ENCODE measurements at regions not wholly inside any gene's neighbourhood (a gene's known extent, or its start where the extent isn't known, plus 50 kb on each side); places are given as distances from the start of the nearest gene placed in this dataset.
"Not testable (repeated sequence)": the region's sequence is repeated elsewhere in the genome, so short reads cannot be mapped to it uniquely, and the experiment has no call there.

DNA sequence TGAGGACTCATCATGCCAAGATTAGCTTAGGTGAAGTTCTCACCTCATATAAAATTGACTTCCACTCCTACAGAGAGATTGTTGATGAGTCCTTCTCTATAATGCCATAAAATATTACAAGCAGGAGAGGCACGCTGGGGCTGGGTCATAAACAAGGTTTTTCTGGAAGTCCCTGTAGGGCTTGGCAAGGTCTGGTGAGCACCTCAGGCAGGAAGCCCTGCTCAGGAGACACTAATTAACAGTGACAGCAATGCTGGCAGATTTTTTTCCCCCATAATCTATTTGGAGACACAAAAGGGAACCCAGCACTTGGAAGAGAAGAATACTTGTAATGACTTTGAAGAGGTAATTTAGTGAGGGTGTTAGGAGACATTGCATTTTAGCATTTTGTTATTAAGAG is 118.7 kb downstream of the DIRAS2 start:
- no peak for ATAC-seq
- POLR2A ChIA-PET: no interaction called here

DNA sequence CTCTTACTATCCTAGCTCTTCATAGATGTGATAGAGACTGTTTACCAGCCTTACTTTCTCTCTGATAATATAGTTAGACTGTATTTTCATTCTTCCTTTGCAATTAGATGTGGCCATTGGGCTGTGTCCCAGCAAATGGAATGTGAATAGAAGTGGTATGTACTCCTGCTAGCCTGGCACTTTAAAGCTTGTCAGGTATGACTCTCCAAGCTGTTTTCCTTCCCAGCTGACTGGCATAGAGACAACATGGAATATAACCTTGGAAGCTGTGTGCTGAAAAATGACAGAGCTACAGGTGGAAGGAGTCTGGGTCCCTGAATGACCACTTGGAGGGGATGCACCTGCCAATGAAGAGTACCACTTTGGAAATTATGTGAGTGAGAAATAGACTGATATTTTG is 116.2 kb downstream of the DIRAS2 start:
- Mint-ChIP-seq H3K4me3 (no peak overlapping the region), H3K36me3 (ENCODE audit: low read depth) (no peaks in the 10 kb centered on the region), H3K27me3 (peaks cover 19% of the 10 kb centered on the region), H3K9me3 (no peaks in the 10 kb centered on the region), H3K4me1 (ENCODE audit: low read depth) (no peaks in the 10 kb centered on the region), H3K27ac (no peak overlapping the region)
- ATAC-seq: no peak
- ChIA-PET POLR2A (no interaction called here), CTCF (no interaction called here)
- TF ChIP-seq, protein P1, sequence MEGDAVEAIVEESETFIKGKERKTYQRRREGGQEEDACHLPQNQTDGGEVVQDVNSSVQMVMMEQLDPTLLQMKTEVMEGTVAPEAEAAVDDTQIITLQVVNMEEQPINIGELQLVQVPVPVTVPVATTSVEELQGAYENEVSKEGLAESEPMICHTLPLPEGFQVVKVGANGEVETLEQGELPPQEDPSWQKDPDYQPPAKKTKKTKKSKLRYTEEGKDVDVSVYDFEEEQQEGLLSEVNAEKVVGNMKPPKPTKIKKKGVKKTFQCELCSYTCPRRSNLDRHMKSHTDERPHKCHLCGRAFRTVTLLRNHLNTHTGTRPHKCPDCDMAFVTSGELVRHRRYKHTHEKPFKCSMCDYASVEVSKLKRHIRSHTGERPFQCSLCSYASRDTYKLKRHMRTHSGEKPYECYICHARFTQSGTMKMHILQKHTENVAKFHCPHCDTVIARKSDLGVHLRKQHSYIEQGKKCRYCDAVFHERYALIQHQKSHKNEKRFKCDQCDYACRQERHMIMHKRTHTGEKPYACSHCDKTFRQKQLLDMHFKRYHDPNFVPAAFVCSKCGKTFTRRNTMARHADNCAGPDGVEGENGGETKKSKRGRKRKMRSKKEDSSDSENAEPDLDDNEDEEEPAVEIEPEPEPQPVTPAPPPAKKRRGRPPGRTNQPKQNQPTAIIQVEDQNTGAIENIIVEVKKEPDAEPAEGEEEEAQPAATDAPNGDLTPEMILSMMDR (IDR thresholded peaks at IDR 0.05): no peak
- DNase-seq: no peak
- intact Hi-C loops (cut with micrococcal nuclease): no loop called here

More for the DNA sequence above, 118.7 kb downstream of the DIRAS2 start:
- DNase-seq: no peak
- Mint-ChIP-seq H3K36me3 (ENCODE audit: low read depth) (no peaks in the 10 kb centered on the region), H3K4me1 (ENCODE audit: low read depth) (no peaks in the 10 kb centered on the region), H3K9me3 (no peaks in the 10 kb centered on the region), H3K4me3 (no peak overlapping the region), H3K27ac (no peak overlapping the region), H3K27me3 (peaks cover 18% of the 10 kb centered on the region)
- TF ChIP-seq, protein P1 (IDR thresholded peaks at IDR 0.05): no peak
- intact Hi-C loops (cut with micrococcal nuclease): no loop called here
- CTCF ChIA-PET: no interaction called here

DNA sequence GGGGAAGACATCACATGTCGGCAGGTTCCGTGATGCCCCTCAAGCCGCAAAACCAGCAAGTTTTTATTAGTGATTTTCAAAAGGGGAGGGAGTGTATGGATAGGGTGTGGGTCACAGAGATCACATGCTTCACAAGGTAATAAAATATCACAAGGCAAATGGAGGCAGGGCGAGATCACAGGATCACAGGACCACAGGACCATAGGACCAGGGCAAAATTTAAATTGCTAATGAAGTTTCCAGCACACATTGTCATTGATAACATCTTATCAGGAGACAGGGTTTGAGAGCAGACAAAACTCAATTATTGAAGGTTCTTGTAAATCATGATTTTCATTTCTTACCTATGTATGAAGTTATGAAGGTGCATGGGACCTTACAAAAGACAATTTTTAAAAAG is 106.5 kb downstream of the DIRAS2 start:
- H3K9me3 Mint-ChIP-seq; H3K4me3 Mint-ChIP-seq; DNase-seq; CTCF ChIA-PET; H3K36me3 Mint-ChIP-seq (ENCODE audit: low read depth); intact Hi-C loops (cut with micrococcal nuclease); H3K4me1 Mint-ChIP-seq (ENCODE audit: low read depth); ATAC-seq; POLR2A ChIA-PET; H3K27ac Mint-ChIP-seq: not testable (repeated sequence)
- peaks cover 26% of the 10 kb centered on the region for H3K27me3 Mint-ChIP-seq

DNA sequence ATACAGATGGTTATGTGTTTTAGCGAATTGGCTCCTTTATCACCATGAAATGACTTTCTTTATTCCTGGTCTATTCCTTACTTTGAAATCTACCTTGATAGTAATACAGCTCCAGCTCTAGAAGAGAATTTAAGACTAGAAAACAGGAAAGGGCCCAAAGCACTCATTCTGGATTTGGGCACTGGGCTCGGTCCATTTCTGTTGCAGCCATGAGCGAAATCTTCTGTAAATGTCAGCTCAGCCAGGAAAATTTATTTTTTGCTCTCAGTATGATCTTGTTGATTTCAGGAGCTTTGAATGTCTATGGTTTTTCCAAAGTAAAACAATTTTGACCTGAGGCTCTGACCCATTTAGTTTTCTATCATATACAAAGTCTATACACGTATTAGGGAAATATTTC is 104.1 kb downstream of the DIRAS2 start:
- Mint-ChIP-seq H3K27me3 (peaks cover 24% of the 10 kb centered on the region), H3K9me3 (no peaks in the 10 kb centered on the region), H3K27ac (no peak overlapping the region), H3K36me3 (ENCODE audit: low read depth) (no peaks in the 10 kb centered on the region), H3K4me3 (no peak overlapping the region), H3K4me1 (ENCODE audit: low read depth) (no peaks in the 10 kb centered on the region)
- ATAC-seq (no peak), DNase-seq (no peak)
- ChIA-PET CTCF (no interaction called here), POLR2A (interaction anchor here (0.5 kb wide), 1 partner anchor 864 kb away, joined by 3 read pairs; no protein-coding TSS in a partner anchor)
- intact Hi-C loops (cut with micrococcal nuclease): no loop called here
- TF ChIP-seq, protein P1 (IDR thresholded peaks at IDR 0.05): no peak

DNA sequence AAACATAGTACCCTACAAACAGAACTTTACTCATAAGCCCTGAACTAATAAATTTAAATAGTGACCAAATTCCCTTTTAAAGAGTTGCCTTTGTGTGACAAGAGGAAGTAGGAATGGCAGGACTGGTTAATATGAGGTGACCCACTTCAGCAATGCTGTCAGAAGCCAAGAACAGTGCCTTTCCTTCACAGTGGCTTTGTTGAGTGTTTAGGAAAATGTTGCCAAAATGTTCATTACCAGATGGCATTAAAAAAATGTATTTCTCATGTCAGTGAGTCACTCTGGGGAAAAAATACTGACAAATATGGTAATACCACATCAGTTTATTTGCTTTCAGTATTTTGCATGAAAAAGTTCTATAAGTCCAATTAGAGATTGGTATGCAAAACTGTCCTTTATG is 103.3 kb downstream of the DIRAS2 start:
- POLR2A ChIA-PET: no interaction called here
- ATAC-seq: no peak

More for the DNA sequence above, 103.3 kb downstream of the DIRAS2 start:
- peaks cover 24% of the 10 kb centered on the region for H3K27me3 Mint-ChIP-seq
- no peaks in the 10 kb centered on the region for H3K4me1 Mint-ChIP-seq (ENCODE audit: low read depth)
- no peak overlapping the region for H3K27ac Mint-ChIP-seq
- H3K9me3 Mint-ChIP-seq: no peaks in the 10 kb centered on the region
- no peak overlapping the region for H3K4me3 Mint-ChIP-seq
- no peaks in the 10 kb centered on the region for H3K36me3 Mint-ChIP-seq (ENCODE audit: low read depth)
- TF ChIP-seq, protein P1 (IDR thresholded peaks at IDR 0.05): no peak
- CTCF ChIA-PET: no interaction called here
- DNase-seq: no peak
- intact Hi-C loops (cut with micrococcal nuclease): no loop called here

Data from activated CD8-positive, alpha-beta T cell treated with anti-CD3 and anti-CD28 coated beads for 36 hours (primary cell).